ENCODE measurements at regions not wholly inside any gene's neighbourhood (a gene's known extent, or its start where the extent isn't known, plus 50 kb on each side); places are given as distances from the start of the nearest gene placed in this dataset.
"Not testable (repeated sequence)": the region's sequence is repeated elsewhere in the genome, so short reads cannot be mapped to it uniquely, and the experiment has no call there.

DNA sequence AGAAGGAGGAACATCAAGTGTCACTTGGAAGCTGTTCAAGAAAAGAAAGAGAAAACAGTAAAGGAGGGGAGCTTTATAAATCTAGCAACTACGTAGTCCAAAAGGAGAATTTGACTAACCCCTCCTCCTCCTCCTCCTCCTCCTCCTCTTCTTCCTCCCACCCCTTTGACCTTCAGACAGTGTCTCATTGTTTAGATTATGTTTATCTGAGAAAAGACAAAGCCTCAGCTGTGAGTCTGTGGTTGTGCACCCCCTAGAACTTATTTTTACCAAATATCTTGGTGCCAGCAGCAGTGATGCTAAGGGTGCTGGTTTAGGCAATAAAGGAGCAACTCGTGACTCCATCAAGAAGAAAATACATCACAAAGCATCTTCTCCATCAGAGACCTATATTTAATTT, 68.9 kb upstream of the BMP2K start:
- FAIRE-seq = no peak
- WGBS, 2 donors = 66 to 69% methylated on average over 2 of the region's 2 CpGs
- H3K9me3 ChIP-seq = no peaks in the 10 kb centered on the region
- H3K4me3 ChIP-seq = no peak overlapping the region
- H3K36me3 ChIP-seq = no peaks in the 10 kb centered on the region
- H3K27ac ChIP-seq = no peak overlapping the region
- no peaks in the 10 kb centered on the region for H3K27me3 ChIP-seq
- TF ChIP-seq, protein P1, sequence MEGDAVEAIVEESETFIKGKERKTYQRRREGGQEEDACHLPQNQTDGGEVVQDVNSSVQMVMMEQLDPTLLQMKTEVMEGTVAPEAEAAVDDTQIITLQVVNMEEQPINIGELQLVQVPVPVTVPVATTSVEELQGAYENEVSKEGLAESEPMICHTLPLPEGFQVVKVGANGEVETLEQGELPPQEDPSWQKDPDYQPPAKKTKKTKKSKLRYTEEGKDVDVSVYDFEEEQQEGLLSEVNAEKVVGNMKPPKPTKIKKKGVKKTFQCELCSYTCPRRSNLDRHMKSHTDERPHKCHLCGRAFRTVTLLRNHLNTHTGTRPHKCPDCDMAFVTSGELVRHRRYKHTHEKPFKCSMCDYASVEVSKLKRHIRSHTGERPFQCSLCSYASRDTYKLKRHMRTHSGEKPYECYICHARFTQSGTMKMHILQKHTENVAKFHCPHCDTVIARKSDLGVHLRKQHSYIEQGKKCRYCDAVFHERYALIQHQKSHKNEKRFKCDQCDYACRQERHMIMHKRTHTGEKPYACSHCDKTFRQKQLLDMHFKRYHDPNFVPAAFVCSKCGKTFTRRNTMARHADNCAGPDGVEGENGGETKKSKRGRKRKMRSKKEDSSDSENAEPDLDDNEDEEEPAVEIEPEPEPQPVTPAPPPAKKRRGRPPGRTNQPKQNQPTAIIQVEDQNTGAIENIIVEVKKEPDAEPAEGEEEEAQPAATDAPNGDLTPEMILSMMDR (IDR thresholded peaks at IDR 0.05) = no peak
- no peak for DNase-seq
- intact Hi-C loops (cut with DNase I) = no loop called here
- no peaks in the 10 kb centered on the region for H3K4me1 ChIP-seq
- no peak for ATAC-seq

DNA sequence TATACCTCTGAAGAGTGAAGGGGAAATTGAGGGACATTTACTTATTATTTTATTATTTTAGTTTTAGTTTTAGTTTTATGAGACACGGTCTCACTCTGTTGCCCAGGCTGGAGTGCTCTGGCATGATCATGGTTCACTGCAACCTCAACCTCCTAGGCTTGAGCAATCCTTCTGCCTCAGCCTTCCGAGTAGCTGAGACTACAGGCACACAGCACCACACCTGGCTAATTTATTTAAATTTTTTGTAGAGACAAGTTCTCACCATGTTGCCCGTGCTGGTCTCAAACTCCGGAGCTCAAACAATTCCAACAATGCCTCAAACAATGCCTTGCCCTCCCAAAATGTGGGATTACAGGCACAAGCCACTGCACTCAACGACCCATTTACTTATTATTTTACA, 68.4 kb upstream of the BMP2K start:
- no peak for DNase-seq
- Histone ChIP-seq H3K9me3 (no peaks in the 10 kb centered on the region), H3K27ac (no peak overlapping the region), H3K36me3 (no peaks in the 10 kb centered on the region), H3K4me3 (no peak overlapping the region), H3K27me3 (no peaks in the 10 kb centered on the region), H3K4me1 (no peaks in the 10 kb centered on the region)
- no peak for ATAC-seq
- 76 to 83% methylated on average over 5 of the region's 5 CpGs for WGBS, 2 donors
- intact Hi-C loops (cut with DNase I) = no loop called here
- no peak for FAIRE-seq
- TF ChIP-seq, protein P1 (IDR thresholded peaks at IDR 0.05) = no peak

DNA sequence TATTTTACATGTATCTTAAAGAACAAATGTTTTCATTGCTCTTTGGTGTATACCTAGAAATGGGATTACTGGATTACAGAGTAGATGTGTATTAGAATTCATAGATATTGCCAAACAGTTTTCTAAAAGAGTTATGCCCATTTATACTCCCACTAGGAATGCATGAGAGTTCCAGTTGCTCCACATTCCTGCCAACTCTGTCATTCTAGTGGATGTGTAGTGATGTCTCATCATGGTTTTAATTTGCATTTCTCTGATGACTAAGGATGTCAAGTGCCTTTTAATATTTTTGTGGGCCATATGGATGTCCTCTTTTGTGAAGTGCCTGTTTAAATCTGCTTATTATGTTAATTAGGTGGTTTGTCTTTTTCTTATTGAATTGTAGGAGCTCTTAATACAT, 65.6 kb upstream of the BMP2K start:
- intact Hi-C loops (cut with DNase I) = no loop called here
- TF ChIP-seq, protein P1 (IDR thresholded peaks at IDR 0.05) = no peak
- Histone ChIP-seq H3K4me1 (no peaks in the 10 kb centered on the region), H3K27ac (no peak overlapping the region), H3K27me3 (no peaks in the 10 kb centered on the region), H3K9me3 (no peaks in the 10 kb centered on the region), H3K36me3 (no peaks in the 10 kb centered on the region), H3K4me3 (no peak overlapping the region)
- no peak for ATAC-seq
- no peak for FAIRE-seq
- DNase-seq = no peak

DNA sequence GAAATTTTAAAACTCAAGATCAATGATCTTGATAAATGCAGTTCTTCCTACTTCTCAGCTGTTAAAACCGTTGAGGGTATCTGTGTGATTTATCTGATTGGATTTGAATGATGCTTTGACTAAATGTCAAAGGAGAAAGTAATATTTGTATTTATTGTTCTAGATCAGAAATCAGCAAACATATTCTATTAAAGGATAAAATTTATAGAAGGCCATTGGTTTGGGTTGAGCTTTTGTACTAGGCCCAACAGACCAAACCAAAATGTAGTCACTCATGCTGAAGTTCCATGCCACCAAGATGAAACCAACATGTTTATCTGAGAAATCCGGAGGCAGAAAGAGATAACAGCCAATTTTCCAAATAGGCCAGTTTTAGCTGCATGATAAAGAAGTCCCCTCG, 64.5 kb upstream of the BMP2K start:
- 62 to 68% methylated on average over 3 of the region's 3 CpGs for WGBS, 2 donors
- no peak for FAIRE-seq
- no peaks in the 10 kb centered on the region for H3K36me3 ChIP-seq
- H3K27ac ChIP-seq = no peak overlapping the region
- H3K4me3 ChIP-seq = no peak overlapping the region
- TF ChIP-seq, protein P1 (IDR thresholded peaks at IDR 0.05) = no peak
- no peaks in the 10 kb centered on the region for H3K27me3 ChIP-seq
- no peaks in the 10 kb centered on the region for H3K9me3 ChIP-seq
- intact Hi-C loops (cut with DNase I) = no loop called here
- H3K4me1 ChIP-seq = no peaks in the 10 kb centered on the region
- no peak for DNase-seq
- ATAC-seq = no peak

DNA sequence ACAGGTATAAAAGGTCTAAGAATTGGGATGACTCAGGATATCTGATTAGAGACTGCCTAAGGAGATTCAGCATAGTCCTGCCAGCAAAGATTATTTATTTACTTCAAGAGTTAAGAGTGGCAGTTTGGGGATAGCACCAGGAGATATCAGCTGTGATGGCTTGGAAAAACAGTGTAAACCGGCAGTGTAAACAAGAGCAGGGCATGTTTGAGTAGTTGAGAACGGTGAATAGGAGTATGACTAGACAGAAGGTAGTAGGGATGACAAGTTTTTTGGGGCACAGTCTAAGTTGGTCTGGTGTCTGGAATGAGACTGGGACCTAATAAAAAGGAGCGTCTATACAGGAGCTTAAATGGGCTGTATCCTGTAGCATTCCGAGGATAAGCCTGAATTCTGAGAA, 61.6 kb upstream of the BMP2K start:
- intact Hi-C loops (cut with DNase I); H3K4me3 ChIP-seq; H3K9me3 ChIP-seq; FAIRE-seq; ATAC-seq; H3K27ac ChIP-seq; H3K36me3 ChIP-seq; DNase-seq; H3K27me3 ChIP-seq; H3K4me1 ChIP-seq: not testable (repeated sequence)
- 68 to 71% methylated on average over 4 of the region's 4 CpGs for WGBS, 2 donors

DNA sequence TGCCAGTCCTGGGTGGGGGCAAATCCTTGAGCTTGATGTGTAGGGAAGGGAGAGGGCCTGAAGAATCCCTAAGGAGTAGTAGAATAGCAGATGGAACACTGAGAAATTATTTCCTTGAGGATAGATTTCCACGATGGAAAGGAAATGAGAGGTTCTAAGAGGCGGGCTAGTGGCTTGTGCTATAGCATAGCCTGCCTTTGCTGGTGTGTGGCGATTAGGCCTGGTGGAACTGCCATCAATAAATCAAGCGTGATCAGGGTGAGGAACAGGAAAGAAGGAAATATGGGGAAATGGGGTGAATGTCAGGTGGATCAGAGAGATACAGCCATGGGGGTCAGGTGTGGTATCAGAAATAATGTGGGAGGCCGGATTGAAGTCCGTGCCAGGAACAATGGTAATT, 60.8 kb upstream of the BMP2K start:
- H3K4me3 ChIP-seq; intact Hi-C loops (cut with DNase I); H3K4me1 ChIP-seq; ATAC-seq; H3K9me3 ChIP-seq; H3K27me3 ChIP-seq; H3K36me3 ChIP-seq; FAIRE-seq; H3K27ac ChIP-seq; DNase-seq: not testable (repeated sequence)
- WGBS, 2 donors = 86 to 94% methylated on average over 3 to 4 of the region's 6 CpGs

DNA sequence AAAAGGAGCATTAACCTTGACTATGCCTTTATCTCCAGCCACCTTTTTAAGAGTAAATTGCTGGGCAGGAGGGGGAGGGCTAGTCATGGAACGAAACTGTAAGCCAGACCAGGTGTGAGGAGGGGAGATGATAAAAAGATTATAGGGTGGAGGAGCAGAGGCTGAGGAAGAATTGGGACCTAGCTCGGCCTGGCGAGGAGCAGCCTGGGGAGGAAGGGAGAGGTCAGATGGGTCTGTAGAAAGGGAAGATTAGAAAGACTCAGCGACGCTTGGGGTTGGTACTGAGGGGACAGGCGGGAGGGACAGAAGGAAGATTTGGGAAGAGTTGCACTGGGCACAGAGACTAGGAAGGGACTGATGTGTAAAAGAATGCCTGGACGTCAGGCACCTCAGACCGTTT, 58.4 kb upstream of the BMP2K start:
- H3K36me3 ChIP-seq; H3K9me3 ChIP-seq; intact Hi-C loops (cut with DNase I); H3K27ac ChIP-seq; H3K4me3 ChIP-seq; H3K4me1 ChIP-seq; H3K27me3 ChIP-seq; DNase-seq; ATAC-seq; FAIRE-seq: not testable (repeated sequence)
- WGBS, 2 donors = 81 to 83% methylated on average over 8 of the region's 8 CpGs
